ENCODE measurements at regions not wholly inside any gene's neighbourhood (a gene's known extent, or its start where the extent isn't known, plus 50 kb on each side); places are given as distances from the start of the nearest gene placed in this dataset.
"Not testable (repeated sequence)": the region's sequence is repeated elsewhere in the genome, so short reads cannot be mapped to it uniquely, and the experiment has no call there.

DNA sequence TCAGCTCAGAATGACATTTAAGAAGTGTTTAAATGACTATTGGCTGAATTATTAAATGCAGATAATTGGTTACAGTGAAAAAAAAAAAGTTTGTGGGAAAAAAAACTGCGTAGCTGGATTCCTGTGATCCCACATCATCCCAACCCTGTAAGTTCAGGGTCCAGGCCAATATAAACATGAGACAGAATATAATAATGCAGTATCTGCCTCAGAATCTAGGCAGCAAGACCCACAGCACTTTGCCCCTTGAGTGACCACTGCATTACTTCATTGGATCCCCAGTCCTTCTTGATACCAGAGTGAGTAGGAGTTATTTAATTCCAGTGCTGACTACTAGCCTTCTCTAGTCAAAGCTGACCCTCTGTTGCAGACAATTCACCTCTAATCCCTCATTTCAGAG is 272.6 kb downstream of the CCER1 start:
- no peak for DNase-seq

DNA sequence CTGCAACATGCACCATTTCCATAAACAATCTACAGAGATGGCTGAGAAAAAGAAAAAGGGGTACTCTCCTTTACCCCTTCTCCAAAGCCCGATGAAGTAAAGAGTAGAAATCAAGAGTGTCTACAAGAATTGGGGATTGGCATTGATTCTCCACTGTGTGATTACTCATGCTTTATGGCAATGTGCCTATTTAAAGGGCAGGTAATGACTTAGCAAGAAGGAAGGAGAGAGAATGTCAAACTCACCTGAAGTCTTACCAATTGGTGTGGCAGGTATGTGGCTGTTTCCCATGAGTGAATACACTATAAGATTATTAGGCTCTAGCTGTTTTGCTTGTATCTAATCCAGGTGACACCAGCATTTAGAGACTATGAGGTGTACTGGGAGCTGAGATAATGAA is 275.3 kb downstream of the CCER1 start:
- no peak for DNase-seq

DNA sequence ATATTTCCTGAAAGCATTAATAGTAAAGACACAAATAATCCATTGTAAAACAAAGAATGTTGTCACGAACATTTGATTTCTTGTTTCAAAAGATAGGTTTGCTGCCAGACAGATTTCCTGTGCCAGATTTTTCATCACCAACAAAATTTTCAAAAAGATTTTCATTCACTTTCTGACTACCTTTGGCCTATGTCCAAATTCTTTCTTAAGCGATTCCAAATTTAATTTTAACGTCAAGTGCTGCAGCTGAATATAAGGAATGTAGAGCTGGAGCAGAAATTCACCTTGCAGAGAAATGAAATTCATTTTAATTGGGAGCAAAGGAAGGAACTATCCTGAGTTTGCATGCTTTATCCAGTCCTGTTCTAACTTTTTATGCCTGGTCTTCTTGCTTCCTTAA is 277.4 kb downstream of the CCER1 start:
- no peak for DNase-seq

DNA sequence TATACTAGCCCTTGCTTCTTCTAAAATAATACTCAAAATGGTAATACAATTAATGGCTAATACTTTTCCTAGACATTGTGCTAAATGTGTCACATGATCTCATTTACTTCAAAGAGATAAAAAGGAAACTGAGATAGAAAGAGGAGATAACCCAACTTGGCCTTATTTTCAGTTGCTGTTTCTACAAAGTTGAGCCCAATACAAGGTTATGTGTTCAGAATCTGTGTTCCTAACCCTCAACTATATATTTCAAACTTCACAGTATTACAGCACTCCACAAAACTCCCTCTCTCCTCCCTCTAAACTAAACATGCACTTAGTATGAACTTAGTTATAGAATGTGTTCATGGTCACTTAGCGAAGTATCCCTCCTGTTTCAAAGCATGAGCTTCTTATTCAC is 277.9 kb downstream of the CCER1 start:
- no peak for DNase-seq

DNA sequence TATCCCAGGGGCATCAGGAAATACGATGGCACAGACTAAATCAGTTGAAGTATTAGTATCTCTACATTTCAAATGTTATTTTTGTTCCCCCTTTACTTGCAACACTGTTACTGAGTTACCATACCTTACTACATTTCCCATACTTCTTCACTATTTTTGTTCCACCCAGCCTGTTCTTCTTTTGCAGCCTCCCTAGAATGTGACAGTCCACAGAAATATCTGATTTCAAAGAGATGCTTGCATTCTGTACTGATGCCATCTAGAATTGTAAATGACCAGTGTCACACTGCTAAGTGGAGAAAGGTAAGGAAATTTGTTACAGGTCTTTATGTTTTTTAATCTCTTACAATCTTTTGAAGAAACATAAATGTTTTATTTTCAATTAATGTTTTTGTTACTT is 279.9 kb downstream of the CCER1 start:
- DNase-seq: no peak

DNA sequence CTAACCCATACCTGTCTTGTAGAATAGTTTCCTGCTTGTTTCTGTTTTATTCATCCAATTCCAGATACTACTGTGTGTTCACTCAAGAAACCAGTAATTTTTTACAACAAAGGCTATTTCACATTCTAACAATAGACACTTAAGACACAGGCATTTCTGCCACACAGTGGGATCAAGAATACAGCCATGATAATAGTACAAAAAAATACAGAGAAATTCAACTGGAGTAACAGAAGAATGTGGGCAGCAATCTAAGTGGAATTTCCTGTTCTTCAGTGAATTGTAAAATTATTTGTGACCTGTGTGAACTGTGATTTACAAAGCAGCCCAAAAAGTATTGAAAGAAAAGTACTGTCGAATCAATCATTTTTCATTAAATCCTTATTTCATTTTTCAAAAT is 282.9 kb downstream of the CCER1 start:
- no peak for DNase-seq

DNA sequence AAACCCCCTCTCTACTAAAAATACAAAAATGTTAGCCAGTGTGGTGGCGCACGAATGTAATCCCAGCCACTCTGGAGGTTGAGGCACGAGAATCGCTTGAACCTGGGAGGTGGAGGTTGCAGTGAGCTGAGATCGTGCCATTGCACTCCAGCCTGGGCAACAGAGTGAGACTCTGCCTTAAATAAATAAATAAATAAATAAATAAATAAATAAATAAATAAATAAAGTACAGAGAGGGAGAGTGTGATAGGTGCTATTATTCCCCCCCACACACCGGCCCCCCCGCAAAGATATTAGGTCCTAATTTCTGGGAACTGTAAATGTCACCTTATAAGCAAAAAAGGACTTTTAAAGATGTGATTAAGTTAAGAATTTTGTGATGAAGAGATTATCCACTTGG is 291.0 kb downstream of the CCER1 start:
- DNase-seq: not testable (repeated sequence)

DNA sequence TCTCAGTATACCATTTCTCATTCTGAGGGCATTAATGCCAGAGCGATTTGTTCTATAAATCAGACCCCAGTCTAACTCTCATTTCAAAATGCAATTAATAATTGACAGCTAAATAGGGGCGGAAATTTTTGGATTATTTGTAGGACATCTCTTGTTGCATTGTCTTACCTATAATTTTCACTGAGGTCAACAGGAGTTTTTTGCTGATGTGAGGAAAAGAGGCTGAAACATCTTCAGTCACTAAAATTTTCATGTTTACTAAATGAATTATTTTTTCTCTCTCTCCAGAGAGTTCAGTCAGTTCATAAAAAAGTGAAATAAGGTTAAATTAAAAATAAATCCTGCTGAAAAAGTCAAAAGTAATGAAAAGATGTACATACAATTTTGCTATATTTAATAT is 295.9 kb downstream of the CCER1 start:
- no peak for DNase-seq

DNA sequence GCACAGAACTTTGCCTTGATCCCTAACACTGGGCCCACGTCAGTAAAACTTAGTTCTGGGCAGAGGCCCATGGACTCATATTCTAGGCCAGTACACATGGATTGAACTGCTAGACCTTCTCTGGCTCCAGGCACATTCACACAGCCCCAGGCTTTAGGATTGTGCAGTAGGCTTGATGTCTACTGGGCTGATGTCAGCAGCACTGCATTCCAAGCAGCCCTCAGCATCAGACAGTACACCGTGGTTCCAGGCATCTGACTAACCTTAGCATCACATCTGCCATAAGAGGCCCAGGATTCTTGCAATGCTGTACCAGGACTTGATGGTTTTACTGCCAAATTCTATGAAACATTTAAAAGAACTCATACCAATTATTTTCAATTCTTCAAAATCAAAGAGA is 301.9 kb downstream of the CCER1 start:
- DNase-seq: no peak

DNA sequence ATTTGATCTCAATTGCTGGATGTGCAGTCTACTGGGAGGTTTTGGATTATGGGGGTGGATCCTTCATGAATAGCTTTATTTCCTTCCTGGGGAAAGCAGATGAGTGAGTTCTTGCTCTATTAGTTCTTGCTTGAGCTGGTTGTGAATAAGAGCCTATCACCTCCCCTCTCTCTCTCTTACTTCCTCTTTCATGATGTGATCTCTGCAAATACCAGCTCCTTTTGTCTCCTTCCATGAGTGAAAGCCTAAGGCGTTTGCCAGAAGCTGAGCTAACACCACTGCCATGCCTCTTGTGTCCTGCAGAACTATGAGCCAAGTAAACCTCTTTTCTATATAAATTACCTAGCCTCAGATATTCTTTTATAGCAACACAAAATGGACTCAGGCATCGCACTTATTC is 302.7 kb downstream of the CCER1 start:
- DNase-seq: no peak

DNA sequence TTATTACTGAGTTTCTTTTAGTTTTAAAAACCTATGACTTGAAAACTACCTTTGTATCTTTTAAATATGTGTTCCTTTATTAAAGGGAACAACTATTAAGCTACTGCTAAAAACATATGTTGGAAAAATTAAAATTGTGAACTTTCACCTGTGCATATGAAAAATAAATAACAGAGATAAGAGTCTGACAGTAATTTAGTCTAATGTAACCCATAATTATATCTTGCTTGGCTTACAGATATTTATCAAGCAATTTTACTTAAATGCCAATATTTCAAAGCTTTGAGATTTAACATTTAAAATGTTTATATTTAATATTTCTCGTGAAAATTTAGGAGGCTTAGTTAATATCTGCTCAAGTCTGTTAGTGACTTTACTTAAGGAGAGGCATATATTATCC is 309.8 kb downstream of the CCER1 start:
- no peak for DNase-seq

DNA sequence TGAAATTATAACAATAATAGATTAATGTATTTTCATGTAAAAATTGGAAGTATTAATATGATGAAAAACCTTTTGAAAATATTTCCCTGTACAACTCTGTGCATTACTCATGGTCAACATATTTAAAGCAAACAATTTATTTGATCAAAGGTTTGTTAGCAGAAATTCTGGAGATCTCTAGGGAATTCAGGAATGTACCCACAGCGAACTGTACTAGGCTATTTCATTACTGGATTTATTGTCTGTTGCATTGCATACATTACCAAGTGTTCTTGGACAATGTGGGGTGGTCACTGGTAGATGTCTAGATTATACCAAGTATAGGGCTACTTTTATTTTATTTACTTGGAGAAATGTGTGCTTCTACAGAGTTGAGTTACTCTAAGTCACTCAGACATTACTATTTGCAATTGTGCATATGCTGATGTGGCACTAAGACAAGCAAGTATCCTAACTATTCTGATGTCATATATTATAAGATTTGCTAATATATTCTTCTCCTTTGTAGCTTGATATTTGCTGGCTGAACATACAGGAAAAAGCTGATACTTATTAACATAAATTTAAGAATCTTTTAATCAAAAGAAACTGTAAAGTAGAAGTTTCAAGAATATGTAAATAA is 323.3 kb downstream of the CCER1 start:
- no peak for DNase-seq

DNA sequence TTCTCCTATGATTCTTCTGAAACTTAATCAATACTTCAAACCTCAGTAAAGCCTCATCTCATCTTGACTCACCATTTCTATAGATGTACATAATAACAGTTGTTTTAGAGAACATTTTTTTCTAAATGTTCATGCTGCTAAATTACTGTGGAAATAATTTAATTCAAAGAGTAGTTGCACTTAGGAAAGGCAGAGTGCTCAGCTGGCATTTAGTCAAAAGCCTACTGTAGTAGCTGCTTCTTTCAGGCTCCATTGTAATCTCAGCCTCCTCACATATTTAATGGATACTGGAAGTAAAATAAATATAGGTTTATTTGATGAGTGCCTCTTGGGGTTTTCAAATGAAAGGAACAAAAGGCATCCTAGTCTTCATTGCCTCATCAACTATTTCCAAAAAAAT is 325.0 kb downstream of the CCER1 start:
- peak; percentile 81 for DNase-seq

DNA sequence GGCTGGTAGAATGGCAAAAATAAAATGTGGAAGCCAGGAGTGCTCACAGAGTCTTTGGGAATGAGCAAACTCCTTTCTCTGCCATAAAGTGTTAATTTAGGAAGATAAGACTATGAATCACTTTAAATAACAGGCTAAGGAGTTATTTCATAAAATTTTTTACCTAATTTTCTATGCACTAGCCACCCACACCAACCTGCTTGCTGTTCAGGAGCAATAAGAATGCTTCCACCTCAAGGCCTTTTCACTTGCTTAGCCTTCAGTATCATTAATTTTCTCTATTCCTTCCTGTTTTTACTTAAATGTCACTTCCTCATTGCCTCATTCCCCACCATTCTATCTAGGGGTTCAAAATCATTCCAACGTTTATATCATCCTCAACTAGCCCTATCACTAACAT is 326.8 kb downstream of the CCER1 start:
- no peak for DNase-seq

DNA sequence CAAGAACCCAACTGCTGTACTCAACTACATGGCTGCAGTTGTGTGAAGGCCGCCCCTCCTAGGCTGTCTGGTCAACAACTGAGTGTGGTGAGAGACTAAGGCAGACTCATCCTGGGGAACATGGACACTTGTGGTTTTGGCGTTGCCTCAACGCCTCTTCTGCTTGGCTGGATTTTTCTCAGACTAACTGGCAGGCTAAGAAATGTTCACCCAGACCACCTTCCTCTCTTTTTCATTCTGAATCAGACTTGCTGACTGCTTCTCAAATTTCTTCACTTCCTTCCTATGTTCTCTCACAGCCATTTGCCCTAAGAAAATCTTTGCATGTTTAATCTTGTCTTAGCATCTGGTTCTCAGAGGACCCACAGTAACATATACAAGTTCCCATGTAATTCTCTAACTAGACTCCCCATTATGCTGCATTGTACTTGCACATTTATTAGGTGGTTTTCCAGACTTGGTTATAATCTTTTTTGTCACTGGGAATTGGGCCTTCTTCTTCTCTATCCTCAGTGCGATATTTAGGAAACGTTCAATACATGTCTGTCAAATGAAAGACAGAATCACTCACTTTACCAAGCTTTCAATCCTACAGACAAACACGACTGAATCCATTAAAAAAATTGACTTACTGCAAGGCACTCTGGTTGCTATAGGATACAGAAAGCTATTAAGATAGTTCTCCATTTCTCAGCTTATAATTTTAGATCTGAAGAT is 327.6 kb downstream of the CCER1 start:
- no peak for DNase-seq

DNA sequence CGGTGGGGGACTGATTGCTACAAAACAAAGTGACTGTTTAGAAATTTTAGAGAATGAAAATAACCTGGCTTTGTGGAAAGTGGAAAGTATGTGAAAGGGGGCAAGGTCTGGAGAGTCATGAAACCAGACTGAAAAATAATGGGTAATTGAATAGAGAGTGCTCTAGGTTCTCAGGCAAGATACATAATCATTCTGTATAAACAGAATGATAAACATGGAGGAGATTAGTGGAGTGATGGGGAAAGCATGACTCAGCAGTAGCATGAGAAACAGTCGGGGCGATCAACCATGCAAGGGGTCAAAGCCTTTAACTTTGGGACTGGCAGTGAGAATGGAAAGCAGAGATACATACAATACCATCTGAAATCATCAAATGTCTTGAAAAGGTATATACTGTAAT is 332.5 kb downstream of the CCER1 start:
- no peak for DNase-seq

DNA sequence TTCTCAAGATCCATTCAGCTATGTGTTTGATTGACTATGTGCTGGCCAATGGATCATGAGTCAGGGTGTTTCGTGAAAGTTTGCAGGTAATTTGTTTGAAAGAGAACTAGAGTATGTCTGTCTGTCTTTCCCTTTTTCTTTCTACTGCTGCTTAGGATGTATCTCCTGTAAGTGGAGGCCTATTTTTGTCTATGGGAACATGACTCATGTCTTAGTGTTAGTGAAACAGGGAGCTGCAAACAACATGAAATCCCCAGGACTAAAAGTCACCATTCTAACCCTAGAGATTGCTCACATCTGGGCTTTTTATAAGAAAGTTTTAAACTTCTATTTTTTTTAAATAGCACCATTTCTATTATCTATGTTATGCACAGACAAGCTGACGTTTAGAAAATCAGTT is 333.0 kb downstream of the CCER1 start:
- DNase-seq: no peak

DNA sequence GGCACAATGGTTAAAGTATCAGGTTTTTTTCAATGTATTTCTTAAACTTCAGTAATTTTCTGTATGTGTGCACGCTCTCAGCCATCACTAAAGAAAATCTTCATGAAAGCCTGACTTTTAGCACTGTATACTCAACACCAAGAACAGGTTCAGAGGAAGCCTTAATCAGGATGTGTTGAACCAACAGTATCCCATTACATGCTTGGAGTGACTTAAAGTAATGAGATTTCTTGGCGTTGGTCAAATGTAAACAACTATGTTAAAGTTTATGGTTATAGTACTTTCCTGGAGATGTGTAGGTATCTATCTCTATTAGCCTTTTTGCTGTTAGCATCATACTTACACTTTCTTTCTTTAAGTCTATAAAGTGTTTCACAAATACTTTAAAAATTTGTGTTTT is 335.0 kb downstream of the CCER1 start:
- DNase-seq: no peak

DNA sequence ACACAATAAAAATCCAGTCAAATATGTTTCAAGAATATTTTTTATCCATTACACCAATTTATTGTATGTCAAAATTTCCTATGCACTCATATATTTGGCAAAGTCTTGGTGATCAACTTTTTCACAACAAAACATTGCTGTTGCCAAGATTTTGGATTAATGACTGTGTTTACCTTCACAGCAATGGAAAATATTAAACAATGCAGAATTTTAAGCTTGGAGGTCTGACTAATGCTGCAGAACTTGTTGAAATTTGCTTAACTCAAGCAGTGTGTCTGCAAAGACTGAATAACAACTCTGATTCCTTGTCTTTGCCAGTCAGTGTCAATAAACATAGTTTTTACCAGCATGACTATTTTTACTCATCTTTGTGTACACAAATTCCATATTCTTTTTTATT is 336.4 kb downstream of the CCER1 start:
- DNase-seq: no peak

DNA sequence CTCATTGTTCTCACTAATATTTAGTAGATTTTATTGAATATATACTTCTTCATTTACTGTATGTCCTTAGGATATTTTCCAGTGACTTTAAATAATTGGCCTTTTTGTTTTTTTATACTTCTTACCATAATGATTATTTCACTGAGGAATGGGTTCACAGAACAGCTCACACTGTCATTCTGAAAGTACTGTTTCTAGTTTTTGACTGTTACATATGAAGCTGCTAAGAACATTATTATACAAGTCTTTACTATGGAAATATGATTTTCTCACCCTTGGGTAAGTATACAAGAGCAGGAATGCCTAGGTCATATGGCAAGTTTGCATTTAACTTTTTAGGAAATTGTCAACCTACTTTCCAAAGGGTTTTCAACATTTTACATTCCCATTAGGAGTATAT is 343.1 kb downstream of the CCER1 start:
- DNase-seq: no peak

DNA sequence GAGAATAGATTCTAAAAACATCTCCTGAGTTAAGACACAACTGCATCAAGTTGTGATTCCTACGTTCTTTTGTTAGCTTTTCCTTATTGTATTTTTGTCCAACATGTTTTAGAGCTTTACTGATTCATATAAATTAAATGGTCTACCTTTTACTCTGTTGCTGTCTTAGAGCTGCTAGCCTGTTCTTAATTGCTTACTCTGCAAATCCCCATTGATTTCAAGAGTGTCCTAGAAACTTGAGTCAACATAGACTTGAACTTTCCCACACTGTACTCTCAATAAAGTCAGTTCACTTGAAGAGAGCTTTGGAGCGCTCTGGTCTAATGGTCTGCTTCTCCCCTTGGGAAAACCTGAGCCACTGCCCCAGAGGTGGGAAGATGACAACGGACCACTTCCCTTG is 343.9 kb downstream of the CCER1 start:
- DNase-seq: no peak

DNA sequence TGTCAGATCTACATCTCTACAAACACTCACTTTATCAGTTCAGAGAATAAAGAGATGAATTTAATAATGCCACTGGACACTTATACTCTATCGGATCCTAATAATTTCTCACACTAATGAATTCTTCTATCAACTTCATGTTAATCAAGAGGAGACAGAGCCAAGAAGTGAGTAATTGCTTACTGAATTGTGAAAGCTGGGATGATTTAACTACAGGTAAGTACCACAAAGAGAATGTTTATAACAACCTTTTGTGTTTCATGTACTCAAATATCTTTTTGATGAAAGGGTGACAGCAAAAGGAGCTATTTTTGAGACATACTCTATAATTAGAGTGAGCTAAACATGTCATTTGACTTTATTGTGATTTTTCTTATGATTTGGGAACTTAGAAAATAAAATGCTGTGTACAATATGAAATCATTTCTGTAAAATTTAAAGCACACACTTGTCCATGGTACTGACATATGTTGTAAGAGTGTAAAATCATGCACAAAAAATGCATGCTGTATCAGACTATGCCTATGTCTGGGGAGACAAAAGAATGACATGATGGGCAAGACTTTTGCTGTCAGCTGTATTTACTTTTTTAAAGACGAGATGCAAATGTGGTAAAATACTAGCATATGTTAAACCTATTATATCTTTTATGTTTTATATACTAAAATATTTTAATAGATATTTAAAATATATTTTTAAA is 361.2 kb downstream of the CCER1 start:
- DNase-seq: no peak

DNA sequence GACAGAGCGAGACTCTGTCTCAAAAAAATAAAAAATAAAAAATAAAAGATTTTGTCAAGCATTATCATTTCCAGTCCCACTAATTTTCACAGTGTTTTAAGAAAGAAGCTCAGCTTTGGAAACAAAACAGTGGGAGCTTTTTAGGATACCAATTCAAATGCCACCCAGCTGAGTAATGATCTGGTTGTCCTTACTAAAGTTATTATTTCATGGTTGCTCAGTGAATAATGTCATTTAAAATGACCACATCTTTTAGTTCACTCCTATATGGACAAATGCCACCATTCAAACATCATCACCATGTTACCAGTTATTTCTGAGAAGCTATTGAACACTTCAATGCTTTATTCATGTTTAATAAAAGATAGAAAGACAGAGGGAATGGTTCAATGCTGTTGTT is 365.0 kb downstream of the CCER1 start:
- DNase-seq: no peak

DNA sequence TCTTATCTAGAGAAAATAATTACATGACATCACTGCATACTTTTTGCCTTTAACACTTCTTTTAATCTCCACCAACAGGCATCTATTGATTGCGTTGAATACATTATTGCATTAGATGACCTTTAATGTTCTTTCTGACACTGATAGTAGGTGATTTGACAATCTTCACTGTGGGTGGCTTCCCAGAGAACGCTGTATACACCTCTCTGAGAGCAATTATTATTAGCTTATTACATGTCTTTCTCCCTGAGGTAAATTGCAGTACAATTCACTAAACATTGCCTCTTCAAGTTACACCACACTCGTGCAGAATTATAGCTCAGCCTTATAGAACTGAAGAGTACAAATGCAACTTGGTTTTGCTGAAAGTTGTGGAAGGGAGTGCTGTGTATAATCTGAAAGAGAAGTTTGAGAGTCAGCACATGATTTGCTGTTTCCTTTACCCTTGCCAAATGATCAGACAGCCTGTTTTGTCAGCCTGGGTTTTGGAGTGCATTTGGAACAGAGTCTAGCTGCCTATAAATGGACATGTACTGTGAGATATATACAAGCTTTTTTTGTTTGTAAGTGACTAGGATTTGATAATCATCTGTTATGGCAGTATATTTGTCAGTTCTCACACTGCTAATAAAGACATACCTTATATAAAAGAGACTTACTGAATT is 369.2 kb downstream of the CCER1 start:
- no peak for DNase-seq
